Heart left ventricle (tissue), 13 donors: ENCODE measurements at regions not wholly inside any gene's neighbourhood (a gene's known extent, or its start where the extent isn't known, plus 50 kb on each side); places are given as distances from the start of the nearest gene placed in this dataset.

ENCODE experiments used
- POLR2A ChIP-seq, 2 donors: fragments of 450-650 bp; IDR thresholded peaks; one replicate each; pipeline ENCODE4 v1.6.1; 2017; ENCODE audit warnings: antibody characterized with exemption in 2 of 2, mild to moderate bottlenecking in 2 of 2, moderate library complexity in 2 of 2
- TF ChIP-seq, protein P1 (sequence below), 12 donors: fragments of 200-600 bp; sonication (generic) in 4 of 12; IDR thresholded peaks; one replicate each; pipeline versions ENCODE4 v1.5.0 to v1.8.0; 2018 to 2022; ENCODE audit warnings: antibody characterized with exemption in 12 of 12, mild to moderate bottlenecking in 5 of 12
- donor health status: ischemic (EF 13 %, LVEDD 7.1; RV severe dilation, severe dysfunction).
- donor health status: DM: no; HTN: yes; CAD: no.
- donor health status: DM: no; HTN: no; CAD: no.
- donor health status: ischemic (EF 25% LVEDD 6.9; RV normal size, moderate dysfunction).
- donor health status: ischemic (EF 25% LVEDD 5.7; RV mildly dilated, moderate dysfunction).
- donor health status: ischemic (EF 35%, LVEDD 5.7; RV mildly dilated, moderate dysfunction).
- donor health status: nonischemic (EF 11% LVEDD 7.7; RV severe dilation, severe dysfunction).
- donor health status: DM: yes; HTN: yes; CAD: no.
- donor health status: PGD.
- donor health status: ischemic (EF 29% LVEDD 5.4; RV normal size, mild dysfunction).
- donor health status: nonischemic (EF 23%, LVEDD 6.1; RV moderate dilation, normal function).

DNA sequence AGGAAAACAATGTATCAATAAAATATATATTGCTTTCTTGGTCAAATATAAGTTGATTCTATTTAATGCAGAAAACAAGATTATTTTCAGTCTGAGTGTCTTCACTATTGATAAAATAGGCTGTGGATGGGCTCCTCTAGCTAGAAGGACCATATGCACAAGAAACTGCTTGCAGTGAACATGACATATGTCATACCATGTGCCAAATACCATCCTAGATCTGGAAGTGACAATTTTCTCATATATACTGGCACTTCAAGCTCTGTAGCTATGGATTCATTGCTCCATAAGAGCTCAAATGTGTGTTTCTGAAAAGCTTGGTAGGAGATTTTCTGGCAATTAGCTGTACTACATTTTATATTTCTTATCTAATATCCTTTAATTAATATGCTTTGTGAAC lies 95.6 kb upstream of the CDH6 start:
- no peak for TF ChIP-seq POLR2A (IDR thresholded peaks at IDR 0.05)
- TF ChIP-seq, protein P1, sequence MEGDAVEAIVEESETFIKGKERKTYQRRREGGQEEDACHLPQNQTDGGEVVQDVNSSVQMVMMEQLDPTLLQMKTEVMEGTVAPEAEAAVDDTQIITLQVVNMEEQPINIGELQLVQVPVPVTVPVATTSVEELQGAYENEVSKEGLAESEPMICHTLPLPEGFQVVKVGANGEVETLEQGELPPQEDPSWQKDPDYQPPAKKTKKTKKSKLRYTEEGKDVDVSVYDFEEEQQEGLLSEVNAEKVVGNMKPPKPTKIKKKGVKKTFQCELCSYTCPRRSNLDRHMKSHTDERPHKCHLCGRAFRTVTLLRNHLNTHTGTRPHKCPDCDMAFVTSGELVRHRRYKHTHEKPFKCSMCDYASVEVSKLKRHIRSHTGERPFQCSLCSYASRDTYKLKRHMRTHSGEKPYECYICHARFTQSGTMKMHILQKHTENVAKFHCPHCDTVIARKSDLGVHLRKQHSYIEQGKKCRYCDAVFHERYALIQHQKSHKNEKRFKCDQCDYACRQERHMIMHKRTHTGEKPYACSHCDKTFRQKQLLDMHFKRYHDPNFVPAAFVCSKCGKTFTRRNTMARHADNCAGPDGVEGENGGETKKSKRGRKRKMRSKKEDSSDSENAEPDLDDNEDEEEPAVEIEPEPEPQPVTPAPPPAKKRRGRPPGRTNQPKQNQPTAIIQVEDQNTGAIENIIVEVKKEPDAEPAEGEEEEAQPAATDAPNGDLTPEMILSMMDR (IDR thresholded peaks at IDR 0.05) = no peak
